Calu3 (cell line): ENCODE measurements at regions not wholly inside any gene's neighbourhood (a gene's known extent, or its start where the extent isn't known, plus 50 kb on each side); places are given as distances from the start of the nearest gene placed in this dataset.

Experiments
- BruUV-seq: library from RNA; stranded (reverse); fragments of 400-500 nt; replicated peaks from 2 replicates; lab custom pipeline; 2021; lab: Mats Ljungman, UMichigan
- CTCF ChIA-PET: fragments of 300-600 bp; sonication (Branson Sonifier 250); formaldehyde crosslinking; loops from one replicate; lab custom pipeline; 2022; ENCODE audit warnings: antibody characterized with exemption; lab: Charles Lee
- DNase-seq: peaks from one replicate; pipeline ENCODE4 v3.0.0; 2022
- H3K27ac Mint-ChIP-seq: one replicate; pipeline ENCODE4 v1.8.0; 2022; ENCODE audit warnings: mixed read lengths; ENCODE audit not compliant: unreplicated experiment
- H3K27me3 Mint-ChIP-seq: one replicate; pipeline ENCODE4 v1.8.0; 2022; ENCODE audit warnings: mixed read lengths; ENCODE audit not compliant: unreplicated experiment
- H3K36me3 Mint-ChIP-seq: one replicate; pipeline ENCODE4 v1.8.0; 2022; ENCODE audit warnings: mild to moderate bottlenecking, moderate library complexity, mixed read lengths; ENCODE audit not compliant: insufficient read depth, unreplicated experiment
- H3K4me1 Mint-ChIP-seq: one replicate; pipeline ENCODE4 v1.8.0; 2022; ENCODE audit warnings: mild to moderate bottlenecking, low read depth, mixed read lengths; ENCODE audit not compliant: unreplicated experiment
- H3K4me3 Mint-ChIP-seq: one replicate; pipeline ENCODE4 v1.8.0; 2022; ENCODE audit warnings: mild to moderate bottlenecking, low read depth, moderate library complexity, mixed read lengths; ENCODE audit not compliant: unreplicated experiment
- H3K9me3 Mint-ChIP-seq: one replicate; pipeline ENCODE4 v1.8.0; 2022; ENCODE audit warnings: low read depth, mixed read lengths; ENCODE audit not compliant: unreplicated experiment
- CTCF ChIP-seq: fragments of 200-600 bp; IDR thresholded peaks from one replicate; pipeline ENCODE4 v1.8.0; 2022; ENCODE audit warnings: antibody characterized with exemption; ENCODE audit not compliant: unreplicated experiment
- intact Hi-C: fragments of 100-400 bp; cut with micrococcal nuclease; formaldehyde crosslinking; loops from one replicate; pipeline ENCODE4 v1.10.0; 2022; ENCODE audit not compliant: unreplicated experiment

DNA sequence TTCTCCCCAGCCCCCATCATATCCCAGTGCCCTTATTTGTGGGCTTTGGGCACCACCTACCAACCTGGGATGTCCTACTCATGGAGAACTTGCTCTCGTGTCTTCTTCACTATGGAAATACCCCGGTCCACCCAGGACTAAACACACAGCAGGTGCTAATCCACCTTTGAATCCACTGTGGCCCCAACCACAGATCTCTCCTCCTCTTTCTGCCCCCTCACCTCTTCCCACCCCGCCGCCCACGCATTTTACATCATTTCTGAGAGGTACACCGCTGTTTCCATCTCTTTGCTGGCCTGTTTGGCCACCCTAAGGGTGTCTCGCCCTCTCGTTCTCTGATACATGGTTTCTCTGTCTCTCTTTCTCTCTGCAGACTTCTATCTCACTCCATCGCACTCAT lies 82.5 kb upstream of the CTNNBL1 start:
- Mint-ChIP-seq H3K9me3 (no peaks in the 10 kb centered on the region), H3K4me3 (no peak overlapping the region), H3K27me3 (peaks cover 59% of the 10 kb centered on the region), H3K4me1 (no peaks in the 10 kb centered on the region), H3K27ac (no peak overlapping the region), H3K36me3 (no peaks in the 10 kb centered on the region)
- TF ChIP-seq CTCF = no peak
- intact Hi-C loops = no loop called here
- DNase-seq = no peak
- CTCF ChIA-PET = interaction anchor here (0.7 kb wide), 1 partner anchor 53 kb away, joined by 4 read pairs; no protein-coding TSS in a partner anchor
- BruUV-seq = no TSS peak

GRCh38 chr20:37610203-37610798 lies 82.6 kb upstream of the BLCAP start:
- intact Hi-C loops = no loop called here
- no TSS peak for BruUV-seq
- no peaks in the 10 kb centered on the region for H3K9me3 Mint-ChIP-seq
- CTCF ChIA-PET = interaction anchor here (0.6 to 1.0 kb wide), 2 partner anchors 12 to 179 kb away, joined by 4 to 6 read pairs; no protein-coding TSS in a partner anchor
- no peak for TF ChIP-seq CTCF
- no peaks in the 10 kb centered on the region for H3K36me3 Mint-ChIP-seq
- no peak overlapping the region for H3K27ac Mint-ChIP-seq
- DNase-seq = no peak
- peaks cover 60% of the 10 kb centered on the region for H3K27me3 Mint-ChIP-seq
- H3K4me3 Mint-ChIP-seq = no peak overlapping the region
- no peaks in the 10 kb centered on the region for H3K4me1 Mint-ChIP-seq

DNA sequence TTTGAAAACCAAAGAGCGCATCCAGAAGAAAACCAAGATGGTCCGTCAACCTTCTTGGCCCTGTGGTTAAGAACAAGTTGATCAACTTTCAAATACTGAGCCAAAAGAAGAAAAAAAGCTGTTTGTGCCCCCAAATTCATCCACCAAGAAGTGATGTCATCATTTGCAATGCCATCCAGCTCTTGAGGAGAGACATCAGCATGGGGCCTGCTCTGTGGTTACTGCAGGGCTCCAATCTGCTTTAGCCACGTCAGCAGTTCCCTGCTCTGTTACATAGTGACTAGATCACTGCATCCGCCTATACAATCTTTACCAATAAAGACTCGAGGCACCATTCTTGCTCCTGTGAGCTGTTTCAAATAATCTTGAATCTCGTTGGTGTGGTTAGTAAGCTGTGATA lies 75.0 kb upstream of the BLCAP start:
- no TSS peak for BruUV-seq
- Mint-ChIP-seq H3K4me3 (no peak overlapping the region), H3K9me3 (no peaks in the 10 kb centered on the region), H3K4me1 (no peaks in the 10 kb centered on the region), H3K36me3 (no peaks in the 10 kb centered on the region), H3K27ac (no peak overlapping the region), H3K27me3 (peaks cover 89% of the 10 kb centered on the region)
- CTCF ChIA-PET = interaction anchor here (0.7 to 0.8 kb wide), 2 partner anchors 9 to 34 kb away, joined by 3 to 4 read pairs; no protein-coding TSS in a partner anchor
- TF ChIP-seq CTCF = no peak
- no peak for DNase-seq
- intact Hi-C loops = no loop called here

DNA sequence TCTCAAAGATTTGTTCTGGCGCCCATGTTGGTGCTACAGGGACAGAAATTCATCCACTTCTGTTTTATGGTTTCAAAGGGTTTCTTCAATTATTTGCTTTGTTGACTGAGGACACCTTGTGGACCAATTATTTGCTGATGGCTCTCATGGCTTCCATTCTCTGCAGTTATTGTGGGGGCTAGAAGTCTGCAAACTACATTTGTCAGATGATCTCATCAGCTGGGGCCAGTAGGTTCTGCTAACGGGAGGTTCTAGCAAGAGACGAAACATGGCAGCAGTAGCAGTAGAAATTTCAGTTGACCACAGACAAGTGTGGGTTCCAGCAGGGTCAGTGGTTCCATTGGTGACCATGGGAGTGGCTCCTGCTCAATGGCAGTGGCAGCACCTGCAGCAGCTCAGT lies 72.8 kb upstream of the BLCAP start:
- CTCF ChIA-PET = interaction anchor here (0.5 kb wide), 1 partner anchor 388 kb away, joined by 5 read pairs; no protein-coding TSS in a partner anchor
- no peaks in the 10 kb centered on the region for H3K4me1 Mint-ChIP-seq
- no peak overlapping the region for H3K4me3 Mint-ChIP-seq
- peaks cover 96% of the 10 kb centered on the region for H3K27me3 Mint-ChIP-seq
- no peak for DNase-seq
- H3K27ac Mint-ChIP-seq = no peak overlapping the region
- no peaks in the 10 kb centered on the region for H3K9me3 Mint-ChIP-seq
- TF ChIP-seq CTCF = no peak
- BruUV-seq = no TSS peak
- intact Hi-C loops = no loop called here
- no peaks in the 10 kb centered on the region for H3K36me3 Mint-ChIP-seq
